ENCODE measurements at regions not wholly inside any gene's neighbourhood (a gene's known extent, or its start where the extent isn't known, plus 50 kb on each side); places are given as distances from the start of the nearest gene placed in this dataset.

DNA sequence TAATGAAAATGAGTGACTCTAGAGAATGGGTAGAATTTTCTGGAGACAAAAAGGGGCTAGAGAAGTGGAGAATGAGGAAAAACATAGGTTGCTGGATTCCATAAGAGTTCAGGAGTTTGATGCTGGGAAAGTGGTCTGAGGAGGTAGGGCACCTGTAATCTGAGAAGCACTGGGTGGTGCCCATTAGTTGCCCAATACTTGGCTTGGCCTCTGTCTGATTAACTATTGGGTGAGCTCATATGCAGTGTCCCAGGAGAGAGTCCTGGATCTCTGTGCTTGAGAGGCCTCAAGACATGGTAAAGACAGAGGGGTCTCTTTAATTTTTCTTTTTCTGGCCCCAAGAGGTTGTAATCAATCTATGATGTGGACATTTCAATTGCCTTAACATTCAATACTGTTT is 390.1 kb downstream of the TDRD3 start:
- no peak for ATAC-seq
- DNase-seq, result no peak
- intact Hi-C loops (cut with DNase I), result no loop called here
- Histone ChIP-seq H3K4me3 (no peak overlapping the region), H3K36me3 (ENCODE audit: insufficient read depth in 1 of 2, low read depth in 1 of 2) (no peaks in the 10 kb centered on the region), H3K9me3 (no peaks in the 10 kb centered on the region), H3K4me1 (no peaks in the 10 kb centered on the region), H3K27me3 (ENCODE audit: insufficient read depth in 3 of 3, low read length in 2 of 3) (no peaks in the 10 kb centered on the region), H3K27ac (no peak overlapping the region)
- TF ChIP-seq, protein P1, sequence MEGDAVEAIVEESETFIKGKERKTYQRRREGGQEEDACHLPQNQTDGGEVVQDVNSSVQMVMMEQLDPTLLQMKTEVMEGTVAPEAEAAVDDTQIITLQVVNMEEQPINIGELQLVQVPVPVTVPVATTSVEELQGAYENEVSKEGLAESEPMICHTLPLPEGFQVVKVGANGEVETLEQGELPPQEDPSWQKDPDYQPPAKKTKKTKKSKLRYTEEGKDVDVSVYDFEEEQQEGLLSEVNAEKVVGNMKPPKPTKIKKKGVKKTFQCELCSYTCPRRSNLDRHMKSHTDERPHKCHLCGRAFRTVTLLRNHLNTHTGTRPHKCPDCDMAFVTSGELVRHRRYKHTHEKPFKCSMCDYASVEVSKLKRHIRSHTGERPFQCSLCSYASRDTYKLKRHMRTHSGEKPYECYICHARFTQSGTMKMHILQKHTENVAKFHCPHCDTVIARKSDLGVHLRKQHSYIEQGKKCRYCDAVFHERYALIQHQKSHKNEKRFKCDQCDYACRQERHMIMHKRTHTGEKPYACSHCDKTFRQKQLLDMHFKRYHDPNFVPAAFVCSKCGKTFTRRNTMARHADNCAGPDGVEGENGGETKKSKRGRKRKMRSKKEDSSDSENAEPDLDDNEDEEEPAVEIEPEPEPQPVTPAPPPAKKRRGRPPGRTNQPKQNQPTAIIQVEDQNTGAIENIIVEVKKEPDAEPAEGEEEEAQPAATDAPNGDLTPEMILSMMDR (IDR thresholded peaks at IDR 0.05), result no peak

DNA sequence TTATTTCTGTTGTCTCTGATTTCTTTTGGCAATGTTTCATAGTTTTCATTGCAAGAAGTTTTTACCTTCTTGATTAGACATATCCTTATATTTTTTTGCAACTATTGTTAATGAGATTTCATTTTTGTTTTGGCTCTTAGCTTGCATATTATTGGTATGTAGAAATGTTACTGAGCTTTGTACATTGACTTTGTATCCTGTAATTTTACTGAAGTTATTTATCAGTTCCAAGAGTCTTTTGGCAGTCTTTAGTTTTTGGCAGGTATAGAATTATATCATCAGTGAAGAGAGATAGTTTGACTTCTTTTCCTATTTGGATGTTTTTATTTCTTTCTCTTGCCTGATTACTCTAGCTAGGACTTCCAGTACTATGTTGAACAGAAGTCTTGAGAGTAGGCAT is 375.7 kb downstream of the TDRD3 start:
- Histone ChIP-seq H3K27me3 (ENCODE audit: insufficient read depth in 3 of 3, low read length in 2 of 3) (no peaks in the 10 kb centered on the region), H3K9me3 (peaks cover 4% of the 10 kb centered on the region), H3K36me3 (ENCODE audit: insufficient read depth in 1 of 2, low read depth in 1 of 2) (no peaks in the 10 kb centered on the region), H3K4me3 (no peak overlapping the region), H3K27ac (no peak overlapping the region), H3K4me1 (no peaks in the 10 kb centered on the region)
- TF ChIP-seq, protein P1 (IDR thresholded peaks at IDR 0.05), result no peak
- intact Hi-C loops (cut with DNase I), result no loop called here
- no peak for ATAC-seq
- no peak for DNase-seq

DNA sequence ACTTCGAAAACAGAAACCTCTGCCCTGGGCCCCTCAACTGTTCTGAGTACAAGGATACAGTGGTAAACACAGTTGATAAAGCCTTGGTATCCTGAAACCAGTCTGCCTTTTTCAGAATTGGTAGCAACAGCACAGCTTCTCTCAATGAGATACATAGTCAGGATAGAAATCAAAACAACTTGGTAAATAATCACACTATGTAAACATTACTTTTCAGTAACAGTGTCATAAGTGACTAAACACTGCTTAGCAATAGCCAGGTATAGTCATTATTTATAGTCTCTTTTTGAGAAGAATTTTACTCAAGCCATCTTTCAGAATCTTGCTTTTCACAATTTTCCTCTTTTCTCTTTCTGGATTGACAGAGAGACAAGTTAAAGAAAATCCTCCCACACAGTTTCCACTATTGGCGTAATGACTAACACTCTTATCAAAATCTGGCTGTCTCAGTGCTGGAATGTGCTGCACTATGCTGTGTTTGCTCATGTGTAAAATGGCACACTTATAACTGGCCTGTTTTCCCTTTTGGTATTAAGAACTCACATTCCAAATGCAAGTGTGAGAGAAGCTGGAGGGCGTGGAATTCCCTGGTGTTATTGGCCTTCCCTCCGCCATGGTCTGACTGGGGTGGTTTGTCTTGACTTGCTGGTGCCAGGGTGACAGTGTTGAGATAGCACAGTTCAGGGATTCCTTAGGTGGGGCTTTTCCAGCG is 368.8 kb downstream of the TDRD3 start:
- Histone ChIP-seq H3K4me3 (no peak overlapping the region), H3K9me3 (peaks cover 4% of the 10 kb centered on the region), H3K36me3 (ENCODE audit: insufficient read depth in 1 of 2, low read depth in 1 of 2) (no peaks in the 10 kb centered on the region), H3K27me3 (ENCODE audit: insufficient read depth in 3 of 3, low read length in 2 of 3) (no peaks in the 10 kb centered on the region), H3K27ac (no peak overlapping the region), H3K4me1 (no peaks in the 10 kb centered on the region)
- 77 to 82% (median 80%) methylated on average over 5 of the region's 5 CpGs for WGBS, 3 donors
- no peak for ATAC-seq
- no peak for DNase-seq
- TF ChIP-seq, protein P1 (IDR thresholded peaks at IDR 0.05), result no peak
- intact Hi-C loops (cut with DNase I), result no loop called here

DNA sequence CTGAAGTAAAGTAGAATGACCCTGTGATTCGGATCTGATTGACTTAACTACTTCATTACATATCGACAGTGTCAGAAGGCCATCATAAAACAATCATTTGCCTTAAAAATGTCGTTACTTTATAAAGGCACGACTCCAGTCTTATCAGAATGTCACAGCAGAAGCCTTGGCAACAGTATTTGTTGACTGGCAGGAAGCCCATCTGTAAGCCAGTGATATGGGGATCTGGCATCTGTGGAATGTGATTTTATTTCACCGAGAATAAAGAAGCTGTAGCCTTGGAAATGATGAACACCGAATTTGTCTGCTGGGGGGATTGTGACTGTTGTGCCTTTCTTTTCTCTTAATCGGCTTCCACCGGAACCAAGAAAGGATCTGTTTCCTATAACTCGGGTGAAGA is 362.5 kb downstream of the TDRD3 start:
- H3K9me3 ChIP-seq, result no peaks in the 10 kb centered on the region
- no peaks in the 10 kb centered on the region for H3K27me3 ChIP-seq (ENCODE audit: insufficient read depth in 3 of 3, low read length in 2 of 3)
- intact Hi-C loops (cut with DNase I), result no loop called here
- TF ChIP-seq, protein P1 (IDR thresholded peaks at IDR 0.05), result no peak
- ATAC-seq (no peak), DNase-seq (no peak)
- no peaks in the 10 kb centered on the region for H3K4me1 ChIP-seq
- no peak overlapping the region for H3K4me3 ChIP-seq
- 9 to 13% (median 11%) methylated on average over 9 of the region's 9 CpGs for WGBS, 3 donors
- H3K27ac ChIP-seq, result no peak overlapping the region
- H3K36me3 ChIP-seq (ENCODE audit: insufficient read depth in 1 of 2, low read depth in 1 of 2), result no peaks in the 10 kb centered on the region

DNA sequence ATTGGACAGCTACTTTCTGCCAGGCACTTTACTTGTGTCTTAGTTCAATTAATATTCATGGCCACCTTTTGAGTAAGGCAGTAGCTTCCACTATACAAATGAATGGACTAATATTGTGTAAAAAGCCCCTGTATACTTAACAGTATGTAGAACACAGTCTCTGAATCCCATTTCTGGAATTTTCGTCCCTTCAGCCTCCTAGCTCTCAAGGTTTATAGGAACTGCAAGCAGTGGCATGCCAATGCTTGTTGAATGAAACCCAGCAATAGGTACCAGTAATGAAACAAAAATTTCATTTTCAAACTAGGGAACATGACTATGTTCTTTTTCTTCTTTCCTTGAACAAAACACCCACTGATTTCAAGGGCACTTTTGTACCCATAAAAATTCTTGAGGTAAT is 361.6 kb downstream of the TDRD3 start:
- H3K4me1 ChIP-seq, result no peaks in the 10 kb centered on the region

More for the DNA sequence above, 361.6 kb downstream of the TDRD3 start:
- H3K9me3 ChIP-seq, result no peaks in the 10 kb centered on the region
- intact Hi-C loops (cut with DNase I), result no loop called here
- no peaks in the 10 kb centered on the region for H3K36me3 ChIP-seq (ENCODE audit: insufficient read depth in 1 of 2, low read depth in 1 of 2)
- ATAC-seq (no peak), DNase-seq (no peak)
- TF ChIP-seq, protein P1 (IDR thresholded peaks at IDR 0.05), result no peak
- H3K27ac ChIP-seq, result no peak overlapping the region
- H3K27me3 ChIP-seq (ENCODE audit: insufficient read depth in 3 of 3, low read length in 2 of 3), result no peaks in the 10 kb centered on the region
- H3K4me3 ChIP-seq, result no peak overlapping the region
- 65 to 70% (median 67%) methylated on average over 1 of the region's 1 CpG for WGBS, 3 donors

Measured in psoas muscle (tissue), 7 donors.